Right lobe of liver (tissue), 6 donors: ENCODE measurements at regions not wholly inside any gene's neighbourhood (a gene's known extent, or its start where the extent isn't known, plus 50 kb on each side); places are given as distances from the start of the nearest gene placed in this dataset.
A peak's percentile ranks its signal among the peaks of the same experiment; 100 is the strongest.

ENCODE experiments used
- ATAC-seq, 4 donors: fragments of 200-7000 bp; cut with Tn5 transposase; one replicate each; pipeline ENCODE4 v1.9.1; 2020; ENCODE audit warnings: mild to moderate bottlenecking in 4 of 4, moderate library complexity in 4 of 4
- DNase-seq, 3 donors: peaks; one replicate each; pipeline ENCODE4 v3.0.0-alpha.2; 2020
- H3K27ac ChIP-seq, 3 donors: fragments of 200-600 bp; one replicate each; pipeline ENCODE4 v1.8.0; 2022
- H3K27me3 ChIP-seq, 2 donors: fragments of 200-600 bp; one replicate each; pipeline ENCODE4 v1.8.0; 2022
- H3K36me3 ChIP-seq, 4 donors: fragments of 200-600 bp; sonication (generic) in 1 of 4; one replicate each; pipeline versions ENCODE4 v1.5.1 to v1.8.0; 2017 to 2022; ENCODE audit warnings: control low read depth in 1 of 4
- H3K4me1 ChIP-seq, 4 donors: fragments of 200-600 bp; sonication (generic) in 1 of 4; one replicate each; pipeline versions ENCODE4 v1.5.1 to v1.8.0; 2017 to 2022; ENCODE audit warnings: control low read depth in 1 of 4
- H3K4me3 ChIP-seq, 3 donors: fragments of 200-600 bp; one replicate each; pipeline ENCODE4 v1.8.0; 2022
- H3K9me3 ChIP-seq, 4 donors: fragments of 200-600 bp; sonication (generic) in 1 of 4; one replicate each; pipeline versions ENCODE4 v1.5.1 to v1.8.0; 2017 to 2022; ENCODE audit warnings: control low read depth in 1 of 4
- POLR2A ChIP-seq: fragments of 450-650 bp; IDR thresholded peaks from one replicate; pipeline ENCODE4 v1.6.1; 2017; ENCODE audit warnings: antibody characterized with exemption, mild to moderate bottlenecking
- WGBS: methylation state at CpG from one replicate; pipeline ENCODE4 v1.1.6; 2018; ENCODE audit warnings: low coverage, low lambda C conversion rate; ENCODE audit not compliant: insufficient coverage; ENCODE audit errors: missing lambda C conversion rate; 5-methylcytosine and 5-hydroxymethylcytosine counted together
- intact Hi-C, 2 donors: fragments of 100-400 bp; cut with DNase I; formaldehyde crosslinking; loops; one replicate each; pipeline versions ENCODE4 v1.11.2 to v1.14.1; 2022
- TF ChIP-seq, protein P1 (sequence below), 4 donors: fragments of 200-600 bp in 3 of 4; fragments of 450-650 bp in 1 of 4; IDR thresholded peaks; one replicate each; pipeline versions ENCODE4 v1.5.1 to v1.8.0; 2016 to 2022; ENCODE audit warnings: antibody characterized with exemption in 4 of 4, mild to moderate bottlenecking in 2 of 4
- donor health status: DM: no; HTN: yes; CAD: no.
- donor health status: DM: no; HTN: no; CAD: no.
- donor health status: DM: no; HTN: no; CAD: no.
- donor health status: DM: no; HTN: yes; CAD: no.
- donor health status: DM: no; HTN: yes; CAD: no.

DNA sequence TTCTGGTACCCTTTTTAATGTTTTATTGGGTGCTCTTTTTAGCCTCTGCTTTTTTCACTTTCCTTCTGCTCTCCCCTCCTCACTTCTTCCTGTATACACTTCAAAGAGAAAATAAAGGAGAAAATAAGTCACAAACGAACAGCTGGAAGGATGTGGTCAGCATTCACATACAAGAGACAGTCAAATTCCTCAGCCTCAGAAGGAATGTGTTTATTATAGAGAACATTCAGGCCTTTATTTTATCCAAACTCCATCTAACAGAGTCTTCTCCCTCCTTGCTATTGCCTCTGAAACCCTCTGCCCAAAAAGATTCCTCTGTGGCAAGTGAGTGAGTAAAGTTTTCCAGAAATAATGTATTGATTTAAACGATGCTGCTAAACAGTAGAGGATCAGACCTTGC lies 490.4 kb downstream of the FRK start:
- DNase-seq: no peak
- intact Hi-C loops: no loop called here
- H3K27ac ChIP-seq: no peak overlapping the region

DNA sequence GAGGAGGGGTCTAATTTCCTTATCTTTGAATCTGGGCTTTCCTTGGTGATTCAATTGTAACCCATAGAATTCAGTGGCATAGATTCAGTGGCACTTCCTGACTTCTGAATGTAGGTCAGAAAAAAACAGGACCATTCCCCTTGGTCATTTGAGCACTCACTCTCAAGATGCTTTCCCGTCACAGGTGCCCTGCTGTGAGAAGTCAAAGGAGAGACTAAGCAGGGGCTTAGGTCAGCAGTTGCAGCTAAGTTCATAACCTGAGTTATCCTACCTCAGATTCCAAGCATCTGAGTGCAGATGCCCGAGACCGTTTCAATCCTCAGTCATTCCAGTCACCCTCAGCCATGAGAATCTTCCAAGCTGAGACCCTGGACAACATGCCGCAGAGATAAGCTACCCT lies 506.6 kb downstream of the FRK start:
- H3K27me3 ChIP-seq: no peaks in the 10 kb centered on the region
- TF ChIP-seq, protein P1, sequence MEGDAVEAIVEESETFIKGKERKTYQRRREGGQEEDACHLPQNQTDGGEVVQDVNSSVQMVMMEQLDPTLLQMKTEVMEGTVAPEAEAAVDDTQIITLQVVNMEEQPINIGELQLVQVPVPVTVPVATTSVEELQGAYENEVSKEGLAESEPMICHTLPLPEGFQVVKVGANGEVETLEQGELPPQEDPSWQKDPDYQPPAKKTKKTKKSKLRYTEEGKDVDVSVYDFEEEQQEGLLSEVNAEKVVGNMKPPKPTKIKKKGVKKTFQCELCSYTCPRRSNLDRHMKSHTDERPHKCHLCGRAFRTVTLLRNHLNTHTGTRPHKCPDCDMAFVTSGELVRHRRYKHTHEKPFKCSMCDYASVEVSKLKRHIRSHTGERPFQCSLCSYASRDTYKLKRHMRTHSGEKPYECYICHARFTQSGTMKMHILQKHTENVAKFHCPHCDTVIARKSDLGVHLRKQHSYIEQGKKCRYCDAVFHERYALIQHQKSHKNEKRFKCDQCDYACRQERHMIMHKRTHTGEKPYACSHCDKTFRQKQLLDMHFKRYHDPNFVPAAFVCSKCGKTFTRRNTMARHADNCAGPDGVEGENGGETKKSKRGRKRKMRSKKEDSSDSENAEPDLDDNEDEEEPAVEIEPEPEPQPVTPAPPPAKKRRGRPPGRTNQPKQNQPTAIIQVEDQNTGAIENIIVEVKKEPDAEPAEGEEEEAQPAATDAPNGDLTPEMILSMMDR (IDR thresholded peaks at IDR 0.05): no peak
- H3K36me3 ChIP-seq: no peaks in the 10 kb centered on the region
- no peak for DNase-seq
- 72% methylated on average over 3 of the region's 4 CpGs for WGBS
- intact Hi-C loops: no loop called here
- ATAC-seq: no peak
- peaks cover 0 to 7% (median 0%) of the 10 kb centered on the region in 4 donors for H3K4me1 ChIP-seq
- no peak overlapping the region for H3K4me3 ChIP-seq
- H3K9me3 ChIP-seq: no peaks in the 10 kb centered on the region
- H3K27ac ChIP-seq: no peak overlapping the region

More for the DNA sequence above, 490.4 kb downstream of the FRK start:
- Histone ChIP-seq H3K9me3 (peaks cover 0 to 3% (median 0%) of the 10 kb centered on the region in 4 donors), H3K4me1 (no peaks in the 10 kb centered on the region), H3K36me3 (no peaks in the 10 kb centered on the region), H3K27me3 (no peaks in the 10 kb centered on the region), H3K4me3 (no peak overlapping the region)
- TF ChIP-seq POLR2A: no peak
- TF ChIP-seq, protein P1 (IDR thresholded peaks at IDR 0.05): no peak
- 28% methylated on average over 2 of the region's 2 CpGs for WGBS
- ATAC-seq: no peak

DNA sequence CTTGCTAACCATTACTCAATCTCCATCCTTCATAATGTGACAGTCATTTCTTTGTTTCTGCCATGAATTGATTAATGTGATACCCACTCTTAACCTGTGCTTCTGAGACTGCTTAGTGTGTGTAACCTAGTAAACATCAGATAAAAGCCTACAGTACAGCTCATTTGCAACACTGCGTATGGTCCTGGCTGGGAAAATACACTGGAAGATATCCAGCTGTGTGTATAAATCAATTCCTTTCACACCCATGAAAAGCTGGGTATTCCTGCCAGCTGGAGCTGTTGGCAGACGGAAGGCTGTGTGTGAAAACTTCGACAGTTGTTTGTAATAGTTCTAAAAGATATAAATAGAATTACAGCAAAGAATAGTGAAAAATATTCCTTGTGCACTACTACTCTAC lies 509.2 kb downstream of the FRK start:
- intact Hi-C loops: no loop called here
- no peaks in the 10 kb centered on the region for H3K36me3 ChIP-seq
- 26% methylated on average over 3 of the region's 3 CpGs for WGBS
- DNase-seq (peak in 1 of 3 donors; percentile 48), ATAC-seq (peak; percentile 63 to 94 (median 74))
- peaks cover 0 to 7% (median 0%) of the 10 kb centered on the region in 4 donors for H3K4me1 ChIP-seq
- no peaks in the 10 kb centered on the region for H3K9me3 ChIP-seq
- TF ChIP-seq, protein P1 (IDR thresholded peaks at IDR 0.05): no peak
- TF ChIP-seq POLR2A: no peak
- H3K27me3 ChIP-seq: no peaks in the 10 kb centered on the region
- H3K27ac ChIP-seq: no peak overlapping the region
- no peak overlapping the region for H3K4me3 ChIP-seq

DNA sequence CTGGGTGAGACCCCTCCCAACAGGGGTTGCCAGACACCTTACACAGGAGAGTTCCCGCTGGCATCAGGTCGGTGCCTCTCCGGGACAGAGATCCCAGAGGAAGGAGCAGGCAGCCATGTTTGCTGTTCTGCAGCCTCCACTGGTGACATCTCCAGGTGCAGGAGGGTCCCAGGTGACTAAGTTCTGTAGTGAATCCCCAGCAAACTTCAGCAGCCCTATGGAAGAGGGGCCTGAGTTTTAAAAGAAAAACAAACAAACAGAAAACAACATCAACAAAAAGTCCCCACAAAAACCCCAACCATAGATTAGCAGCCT lies 515.1 kb downstream of the FRK start:
- ATAC-seq: no peak
- no peak overlapping the region for H3K27ac ChIP-seq
- WGBS: 83% methylated on average over 2 of the region's 3 CpGs
- no peak for TF ChIP-seq POLR2A
- TF ChIP-seq, protein P1 (IDR thresholded peaks at IDR 0.05): no peak
- H3K27me3 ChIP-seq: no peaks in the 10 kb centered on the region
- H3K4me3 ChIP-seq: no peak overlapping the region
- DNase-seq: no peak
- intact Hi-C loops: no loop called here
- H3K36me3 ChIP-seq: no peaks in the 10 kb centered on the region
- H3K4me1 ChIP-seq: no peaks in the 10 kb centered on the region
- H3K9me3 ChIP-seq: no peaks in the 10 kb centered on the region
